ENCODE measurements at regions not wholly inside any gene's neighbourhood (a gene's known extent, or its start where the extent isn't known, plus 50 kb on each side); places are given as distances from the start of the nearest gene placed in this dataset.

- TF ChIP-seq EZH2 (IDR thresholded peaks at IDR 0.05; ENCODE audit: insufficient read depth, low read length) = no peak
- TF ChIP-seq CTCF (IDR thresholded peaks at IDR 0.05; ENCODE audit: insufficient read depth, low read depth, low read length) = no peak
Observed at GRCh38 chr7:117974891-117975290, 101.7 kb upstream of the CTTNBP2 start.

Data from astrocyte (in vitro differentiated cells and primary cell).